HepG2 (cell line): ENCODE measurements at regions not wholly inside any gene's neighbourhood (a gene's known extent, or its start where the extent isn't known, plus 50 kb on each side); places are given as distances from the start of the nearest gene placed in this dataset.

Experiments
- ATAC-seq: fragments of 200-7000 bp; cut with Tn5 transposase; 3 replicates; pipeline ENCODE4 v1.9.1; 2020; ENCODE audit warnings: mild to moderate bottlenecking, moderate library complexity
- BruUV-seq: library from RNA; stranded (reverse); fragments of 400-500 nt; replicated peaks from 2 replicates; lab custom pipeline; 2021; lab: Mats Ljungman, UMichigan
- CTCF ChIA-PET: fragments of 300-600 bp; formaldehyde crosslinking; extraction: SDS; loops from one replicate; lab custom pipeline; 2021; ENCODE audit warnings: low total read pairs, inconsistent platforms, low intra/inter-chr PET ratio; lab: Yijun Ruan, JAX
- POLR2A ChIA-PET: fragments of 350-600 bp; sonication (Branson Sonifier 250); formaldehyde crosslinking; loops from one replicate; lab custom pipeline; 2020; ENCODE audit warnings: antibody characterized with exemption, inconsistent platforms; lab: Yijun Ruan, JAX
- DNase-seq: peaks from one replicate; pipeline ENCODE4 v3.0.0-alpha.2; 2015; ENCODE audit warnings: low spot score
- FAIRE-seq: peaks from 3 replicates; lab custom pipeline; 2011; peaks lifted over from hg19 to GRCh38; lab: Jason Lieb, UNC
- H2AFZ ChIP-seq: one replicate; pipeline ENCODE4 v1.6.1; 2011; ENCODE audit warnings: low read length, inconsistent platforms
- H3K27ac ChIP-seq: fragments of 300-600 bp; 3 replicates; pipeline ENCODE4 v1.8.0; 2011; ENCODE audit warnings: mixed run types, mild to moderate bottlenecking, mixed read lengths, low read length, inconsistent platforms; ENCODE audit not compliant: insufficient read depth; ENCODE audit errors: extremely low read length
- H3K27me3 ChIP-seq, 2 experiments: fragments of 200-600 bp in 1 of 2; 2 replicates in 1 of 2; 3 replicates in 1 of 2; pipeline versions ENCODE4 v1.6.0 to v1.8.0; 2011; ENCODE audit warnings: low read length in 2 of 2, mild to moderate bottlenecking in 2 of 2, moderate library complexity in 2 of 2, inconsistent platforms in 1 of 2; ENCODE audit not compliant: insufficient read depth in 2 of 2, control insufficient read depth in 1 of 2
- H3K36me3 ChIP-seq, 2 experiments: fragments of 200-600 bp in 1 of 2; replicated peaks in 1 of 2; 2 replicates in 1 of 2; 3 replicates in 1 of 2; pipeline versions ENCODE4 v1.5.1 to v1.8.0; 2011; ENCODE audit warnings: low read length in 2 of 2, inconsistent platforms in 1 of 2; ENCODE audit not compliant: insufficient read depth in 2 of 2, control insufficient read depth in 1 of 2
- H3K4me1 ChIP-seq: 2 replicates; pipeline ENCODE4 v1.5.1; 2012; ENCODE audit warnings: low read length, inconsistent platforms; ENCODE audit not compliant: insufficient read depth
- H3K4me2 ChIP-seq: 2 replicates; pipeline ENCODE4 v1.6.0; 2011; ENCODE audit warnings: low read depth, low read length, inconsistent platforms
- H3K4me3 ChIP-seq, 3 experiments: fragments of 200-600 bp in 1 of 3; sonication (generic), shearing (Covaris generic) in 1 of 3; replicated peaks in 1 of 3; 2 replicates each; pipeline ENCODE4 v1.5.1; 2011 to 2016; ENCODE audit warnings: low read length in 3 of 3, inconsistent platforms in 2 of 3, low read depth in 2 of 3, mild to moderate bottlenecking in 2 of 3, control low read depth in 1 of 3, mixed read lengths in 1 of 3; ENCODE audit not compliant: insufficient read depth in 1 of 3
- H3K79me2 ChIP-seq: one replicate; pipeline ENCODE4 v1.6.1; 2011; ENCODE audit warnings: low read length, inconsistent platforms; ENCODE audit not compliant: insufficient read depth
- H3K9ac ChIP-seq: 2 replicates; pipeline ENCODE4 v1.6.0; 2011; ENCODE audit warnings: mild to moderate bottlenecking, low read depth, low read length, inconsistent platforms; ENCODE audit not compliant: insufficient read depth
- H3K9me3 ChIP-seq: 2 replicates; pipeline ENCODE4 v1.5.1; 2012; ENCODE audit warnings: mild to moderate bottlenecking, low read length
- H4K20me1 ChIP-seq: 2 replicates; pipeline ENCODE4 v1.6.0; 2011; ENCODE audit warnings: inconsistent platforms, mild to moderate bottlenecking, low read length, moderate library complexity; ENCODE audit not compliant: insufficient read depth
- ARNT ChIP-seq: fragments of 450-650 bp; IDR thresholded peaks from 2 replicates; pipeline ENCODE4 v1.6.1; 2017
- DZIP1 ChIP-seq: sonication (generic); formaldehyde crosslinking; IDR thresholded peaks from 2 replicates; pipeline ENCODE4 v1.5.0; 2020; ENCODE audit warnings: mild to moderate bottlenecking, missing genetic modification reagents
- FLYWCH1 ChIP-seq: sonication (generic); formaldehyde crosslinking; IDR thresholded peaks from 2 replicates; pipeline ENCODE4 v1.8.1; 2023; ENCODE audit warnings: mild to moderate bottlenecking, missing genetic modification reagents
- HNRNPK ChIP-seq: fragments of 200-400 bp; formaldehyde crosslinking; IDR thresholded peaks from 2 replicates; pipeline ENCODE4 v1.6.1; 2018; ENCODE audit warnings: low read length, low read depth, moderate library complexity, mild to moderate bottlenecking; ENCODE audit not compliant: poor library complexity, severe bottlenecking
- JUNB ChIP-seq: sonication (generic); formaldehyde crosslinking; IDR thresholded peaks from 2 replicates; pipeline ENCODE4 v1.8.0; 2022; ENCODE audit warnings: missing genetic modification reagents, mild to moderate bottlenecking, borderline replicate concordance
- KDM3A ChIP-seq: IDR thresholded peaks from 2 replicates; pipeline ENCODE4 v1.6.1; 2018; ENCODE audit warnings: low read depth, missing compliant biosample characterization
- KDM5A ChIP-seq: fragments of 200-600 bp; sonication (generic); IDR thresholded peaks from 2 replicates; pipeline ENCODE4 v1.7.0; 2018; ENCODE audit warnings: antibody characterized with exemption, mild to moderate bottlenecking, low read length, borderline replicate concordance
- SMARCC2 ChIP-seq: fragments of 450-650 bp; IDR thresholded peaks from 2 replicates; pipeline ENCODE4 v1.6.1; 2017; ENCODE audit warnings: antibody characterized with exemption, mild to moderate bottlenecking
- ZNF207 ChIP-seq: fragments of 450-650 bp; IDR thresholded peaks from 2 replicates; pipeline ENCODE4 v1.6.1; 2016; ENCODE audit warnings: antibody characterized with exemption, borderline replicate concordance
- WGBS: methylation state at CpG from one replicate; pipeline ENCODE4 v1.1.6; 2017; ENCODE audit warnings: low lambda C conversion rate; 5-methylcytosine and 5-hydroxymethylcytosine counted together
- in situ Hi-C: cut with HindIII; loops from 2 replicates; pipeline ENCODE4 v1.10.0; 2017; ENCODE audit warnings: low pct_unique_long_range_greater_than_20kb; ENCODE audit not compliant: extremely low pct_ligation_motif_present
- intact Hi-C: fragments of 100-400 bp; cut with micrococcal nuclease; formaldehyde crosslinking; loops from one replicate; pipeline ENCODE4 v1.10.0; 2022; ENCODE audit not compliant: unreplicated experiment
- TF ChIP-seq, protein P1 (sequence below), 2 experiments: sonication (generic) in 1 of 2; formaldehyde crosslinking in 1 of 2; IDR thresholded peaks; 2 replicates each; pipeline versions ENCODE4 v1.5.1 to v1.6.1; 2011 to 2020; ENCODE audit warnings: borderline replicate concordance in 1 of 2, low read depth in 1 of 2, low read length in 1 of 2, mild to moderate bottlenecking in 1 of 2, missing genetic modification reagents in 1 of 2, moderate library complexity in 1 of 2

DNA sequence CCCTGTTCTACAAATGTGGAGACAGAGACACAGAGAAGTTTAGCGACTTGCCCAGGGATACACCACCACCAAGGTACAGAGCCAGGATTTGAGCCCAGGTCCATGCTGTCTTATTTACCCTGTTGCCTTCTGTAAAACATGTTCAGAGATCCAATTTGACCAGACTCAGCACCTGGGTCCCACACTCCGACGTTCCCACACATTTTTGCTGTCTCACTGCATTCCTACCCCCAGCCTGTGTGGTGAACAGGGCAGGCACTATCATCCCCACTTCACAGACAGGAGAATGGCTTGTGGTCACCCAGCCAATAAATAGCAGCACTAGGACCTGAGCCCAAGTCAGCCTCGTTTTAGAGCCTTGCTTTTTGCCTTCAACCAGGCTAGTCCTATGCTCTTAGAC lies 102.8 kb downstream of the PJA1 start:
- H3K4me1 ChIP-seq, result no peaks in the 10 kb centered on the region
- H4K20me1 ChIP-seq, result no peaks in the 10 kb centered on the region
- ChIA-PET POLR2A (no interaction called here), CTCF (no interaction called here)
- DNase-seq (no peak), FAIRE-seq (no peak), ATAC-seq (no peak)
- no peaks in the 10 kb centered on the region for H3K27me3 ChIP-seq
- no TSS peak for BruUV-seq
- H3K79me2 ChIP-seq, result no peaks in the 10 kb centered on the region
- H3K4me3 ChIP-seq, result no peak overlapping the region
- in situ Hi-C loops (loop anchor here (10.0 kb wide), 1 partner anchor 238 kb away; the partner anchor contains the start of gene EFNB1), intact Hi-C loops (no loop called here)
- no peak overlapping the region for H3K9ac ChIP-seq
- no peak overlapping the region for H3K4me2 ChIP-seq
- H3K27ac ChIP-seq, result no peak overlapping the region
- H2AFZ ChIP-seq, result no peak overlapping the region
- no peaks in the 10 kb centered on the region for H3K36me3 ChIP-seq
- H3K9me3 ChIP-seq, result no peaks in the 10 kb centered on the region
- WGBS, result 40% methylated on average over 1 of the region's 4 CpGs
- no peak for TF ChIP-seq SMARCC2
- no peak for TF ChIP-seq KDM3A (CRISPR knock-in tag)
- TF ChIP-seq JUNB (CRISPR knock-in tag), result no peak
- no peak for TF ChIP-seq FLYWCH1 (CRISPR knock-in tag)
- TF ChIP-seq ARNT, result no peak
- TF ChIP-seq KDM5A, result no peak
- no peak for TF ChIP-seq DZIP1 (CRISPR knock-in tag)
- TF ChIP-seq HNRNPK, result no peak
- no peak for TF ChIP-seq ZNF207
- TF ChIP-seq, protein P1, sequence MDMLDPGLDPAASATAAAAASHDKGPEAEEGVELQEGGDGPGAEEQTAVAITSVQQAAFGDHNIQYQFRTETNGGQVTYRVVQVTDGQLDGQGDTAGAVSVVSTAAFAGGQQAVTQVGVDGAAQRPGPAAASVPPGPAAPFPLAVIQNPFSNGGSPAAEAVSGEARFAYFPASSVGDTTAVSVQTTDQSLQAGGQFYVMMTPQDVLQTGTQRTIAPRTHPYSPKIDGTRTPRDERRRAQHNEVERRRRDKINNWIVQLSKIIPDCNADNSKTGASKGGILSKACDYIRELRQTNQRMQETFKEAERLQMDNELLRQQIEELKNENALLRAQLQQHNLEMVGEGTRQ (IDR thresholded peaks at IDR 0.05; ENCODE audit: low read depth, low read length), result no peak
- TF ChIP-seq, protein P1 (CRISPR knock-in tag; IDR thresholded peaks at IDR 0.05; ENCODE audit: borderline replicate concordance), result no peak
